HUES6 (cell line): ENCODE measurements at regions not wholly inside any gene's neighbourhood (a gene's known extent, or its start where the extent isn't known, plus 50 kb on each side); places are given as distances from the start of the nearest gene placed in this dataset.

Experiments
- H3K27ac ChIP-seq: 2 replicates; pipeline ENCODE4 v1.7.0; 2013; ENCODE audit warnings: low read depth, mild to moderate bottlenecking, low read length, inconsistent platforms
- H3K27me3 ChIP-seq: 2 replicates; pipeline ENCODE4 v1.6.1; 2013; ENCODE audit warnings: low read length; ENCODE audit not compliant: control insufficient read depth, insufficient read depth
- H3K36me3 ChIP-seq: 2 replicates; pipeline ENCODE4 v1.6.1; 2013; ENCODE audit warnings: low read length; ENCODE audit not compliant: control insufficient read depth, insufficient read depth
- H3K4me1 ChIP-seq: 2 replicates; pipeline ENCODE4 v1.6.1; 2013; ENCODE audit warnings: low read length; ENCODE audit not compliant: control insufficient read depth, insufficient read depth
- H3K4me3 ChIP-seq: 2 replicates; pipeline ENCODE4 v1.5.1; 2013; ENCODE audit warnings: low read depth, low read length
- H3K9ac ChIP-seq: one replicate; pipeline ENCODE4 v1.6.1; 2013; ENCODE audit warnings: mild to moderate bottlenecking, low read length
- H3K9me3 ChIP-seq: 2 replicates; pipeline ENCODE4 v1.6.1; 2013; ENCODE audit warnings: low read depth, low read length; ENCODE audit not compliant: control insufficient read depth, insufficient read depth

DNA sequence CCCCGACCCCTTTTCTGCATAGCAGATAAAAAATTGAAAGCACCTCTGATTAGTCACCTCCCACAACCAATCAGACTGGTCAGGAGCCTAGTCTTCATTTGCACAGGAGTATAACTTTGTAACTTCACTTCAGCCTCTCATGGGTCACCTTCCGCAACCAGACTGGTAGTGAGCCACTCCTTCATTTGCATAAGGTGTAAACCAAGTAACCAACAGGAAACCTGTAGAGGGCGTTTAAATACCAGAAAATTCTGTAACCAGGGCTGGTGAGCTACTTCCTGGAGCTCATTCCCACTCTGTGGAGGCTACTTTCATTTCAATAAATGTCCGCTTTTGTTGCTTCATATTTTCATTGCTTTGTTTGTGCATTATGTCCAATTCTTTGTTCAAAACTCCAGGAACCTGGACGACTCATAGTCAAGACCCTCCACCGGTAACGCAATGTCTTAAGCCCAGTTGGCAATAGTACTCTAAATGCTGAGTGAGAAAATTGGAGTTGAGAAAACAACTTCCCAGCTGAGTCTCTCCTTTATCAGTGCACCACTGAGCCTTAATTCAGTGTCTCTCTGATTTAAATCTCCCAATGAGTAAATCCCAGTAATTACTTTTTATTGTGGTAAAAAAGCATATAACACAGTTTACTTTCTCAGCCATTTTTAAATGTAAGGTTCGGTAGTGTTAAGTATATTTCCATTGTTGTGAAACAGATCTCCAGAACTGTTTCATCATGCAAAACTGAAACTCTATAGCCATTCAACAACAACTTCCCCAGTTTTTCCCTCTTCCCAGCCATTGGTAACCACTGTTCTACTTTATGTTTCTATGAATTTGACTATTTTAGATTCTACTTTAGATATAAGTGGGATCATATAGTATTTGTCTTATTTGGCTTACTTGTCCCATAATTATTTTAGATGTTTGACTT, 392.7 kb upstream of the SLC8A1 start:
- Histone ChIP-seq H3K9me3 (no peaks in the 10 kb centered on the region), H3K36me3 (no peaks in the 10 kb centered on the region), H3K4me3 (no peak overlapping the region), H3K9ac (no peak overlapping the region), H3K4me1 (peaks cover 3% of the 10 kb centered on the region; the same call in 1 of the 2 replicates), H3K27ac (no peak overlapping the region), H3K27me3 (no peaks in the 10 kb centered on the region)

DNA sequence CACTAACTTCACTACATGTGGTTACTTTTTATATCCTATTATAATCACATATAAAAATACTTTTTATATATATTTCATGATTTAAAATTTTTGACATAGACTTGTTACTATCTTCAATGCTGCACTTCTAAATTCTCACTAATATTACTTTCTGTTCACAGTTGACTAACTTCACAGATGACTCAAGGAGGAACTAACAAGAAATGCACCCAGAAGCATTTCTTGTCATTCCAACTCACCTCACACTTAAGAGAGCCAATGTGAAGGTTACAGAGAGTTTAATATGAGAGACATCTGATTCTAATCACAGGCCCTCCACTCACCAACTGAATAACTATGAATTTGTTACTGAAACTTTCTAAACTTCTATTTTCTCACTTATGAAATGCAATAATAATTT, 399.8 kb upstream of the SLC8A1 start:
- no peaks in the 10 kb centered on the region for H3K4me1 ChIP-seq
- H3K36me3 ChIP-seq, result no peaks in the 10 kb centered on the region

DNA sequence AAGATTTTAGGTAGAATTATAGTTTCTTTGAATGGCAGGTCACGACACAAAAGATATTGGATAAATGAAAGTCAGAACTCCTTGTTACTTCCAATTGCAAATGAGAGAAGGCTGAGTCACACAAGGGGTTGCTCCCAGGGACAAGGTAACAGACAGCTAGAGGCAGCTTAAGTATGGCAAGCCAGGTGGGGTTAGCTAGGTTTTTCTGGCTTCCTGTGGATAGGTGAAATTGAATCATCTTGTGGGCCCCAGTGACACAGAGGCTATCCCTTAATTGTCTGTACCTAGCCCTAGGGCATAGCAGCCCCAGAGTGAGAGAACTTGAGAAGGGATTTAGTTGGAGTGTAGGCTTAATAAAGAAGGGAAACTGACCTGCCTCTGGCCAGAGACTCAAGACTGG, 407.7 kb upstream of the SLC8A1 start:
- Histone ChIP-seq H3K36me3 (no peaks in the 10 kb centered on the region), H3K27ac (no peak overlapping the region), H3K4me1 (peaks cover 9% of the 10 kb centered on the region; the same call in 1 of the 2 replicates), H3K27me3 (no peaks in the 10 kb centered on the region), H3K9ac (no peak overlapping the region), H3K9me3 (no peaks in the 10 kb centered on the region), H3K4me3 (no peak overlapping the region)

More for the DNA sequence above, 399.8 kb upstream of the SLC8A1 start:
- no peak overlapping the region for H3K9ac ChIP-seq
- no peak overlapping the region for H3K27ac ChIP-seq
- no peaks in the 10 kb centered on the region for H3K9me3 ChIP-seq
- no peaks in the 10 kb centered on the region for H3K27me3 ChIP-seq
- no peak overlapping the region for H3K4me3 ChIP-seq

DNA sequence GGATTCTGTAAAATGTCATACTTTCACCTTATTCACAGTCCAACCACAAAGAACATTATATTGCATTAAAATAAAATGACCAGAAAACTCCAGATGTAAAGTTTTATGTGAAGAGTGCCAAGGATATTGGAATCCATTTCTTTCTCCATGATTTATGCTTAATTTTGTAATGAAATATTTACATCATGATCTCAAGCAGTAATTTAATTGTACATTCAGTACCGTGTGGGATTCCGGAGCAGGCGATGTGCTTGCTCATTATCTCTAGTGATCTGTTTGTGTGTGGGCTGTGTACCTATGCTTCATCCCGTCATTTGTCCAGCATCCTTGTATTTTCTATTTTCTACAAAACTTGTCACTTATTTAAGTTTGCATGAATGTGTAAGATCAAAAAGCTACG, 415.9 kb upstream of the SLC8A1 start:
- H3K9ac ChIP-seq, result no peak overlapping the region
- no peaks in the 10 kb centered on the region for H3K9me3 ChIP-seq
- H3K4me1 ChIP-seq, result no peaks in the 10 kb centered on the region
- H3K36me3 ChIP-seq, result no peaks in the 10 kb centered on the region
- no peak overlapping the region for H3K27ac ChIP-seq
- H3K27me3 ChIP-seq, result no peaks in the 10 kb centered on the region
- no peak overlapping the region for H3K4me3 ChIP-seq

DNA sequence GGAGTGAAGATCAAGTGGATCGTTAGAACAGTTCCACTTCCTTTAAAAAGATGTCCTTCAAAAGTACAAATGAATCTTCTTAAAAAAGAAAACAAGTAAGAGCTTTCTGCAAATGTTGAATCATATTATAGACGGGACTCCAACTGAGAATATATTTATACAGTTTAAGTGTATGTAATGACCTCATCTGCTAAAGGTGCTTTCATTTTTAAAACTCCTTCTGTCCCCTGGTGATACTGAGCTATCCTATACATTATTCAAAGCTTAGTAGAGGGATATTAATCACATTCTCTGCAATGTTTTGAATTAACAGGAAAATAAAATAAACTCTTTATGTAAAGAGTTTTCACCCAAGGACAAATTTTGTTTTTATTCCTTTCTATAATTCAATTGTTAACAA, 420.7 kb upstream of the SLC8A1 start:
- H3K4me1 ChIP-seq, result no peaks in the 10 kb centered on the region
- no peaks in the 10 kb centered on the region for H3K36me3 ChIP-seq
- no peaks in the 10 kb centered on the region for H3K27me3 ChIP-seq
- no peak overlapping the region for H3K4me3 ChIP-seq
- H3K9me3 ChIP-seq, result no peaks in the 10 kb centered on the region
- H3K9ac ChIP-seq, result no peak overlapping the region
- H3K27ac ChIP-seq, result no peak overlapping the region

DNA sequence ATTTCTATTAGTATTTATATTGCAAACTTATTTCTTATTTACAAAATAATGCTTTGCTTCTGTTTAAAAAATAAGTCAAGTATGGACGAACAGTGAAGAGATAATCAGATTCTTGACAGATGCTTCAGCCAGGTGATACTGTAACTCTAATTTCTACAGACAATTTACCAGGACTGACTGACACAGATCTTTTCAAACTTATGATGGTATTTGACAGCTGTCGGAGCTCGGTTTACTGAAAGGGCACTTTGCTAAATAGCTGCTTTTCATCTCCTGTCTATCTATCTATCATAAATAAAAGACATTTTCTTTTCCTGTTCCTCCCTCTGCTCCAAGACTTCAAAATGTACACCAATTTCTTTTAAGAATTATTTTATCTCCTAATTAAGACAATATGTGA, 422.5 kb upstream of the SLC8A1 start:
- H3K9me3 ChIP-seq, result no peaks in the 10 kb centered on the region
- H3K9ac ChIP-seq, result no peak overlapping the region
- no peaks in the 10 kb centered on the region for H3K4me1 ChIP-seq
- H3K27me3 ChIP-seq, result no peaks in the 10 kb centered on the region
- no peak overlapping the region for H3K27ac ChIP-seq
- no peaks in the 10 kb centered on the region for H3K36me3 ChIP-seq
- no peak overlapping the region for H3K4me3 ChIP-seq

DNA sequence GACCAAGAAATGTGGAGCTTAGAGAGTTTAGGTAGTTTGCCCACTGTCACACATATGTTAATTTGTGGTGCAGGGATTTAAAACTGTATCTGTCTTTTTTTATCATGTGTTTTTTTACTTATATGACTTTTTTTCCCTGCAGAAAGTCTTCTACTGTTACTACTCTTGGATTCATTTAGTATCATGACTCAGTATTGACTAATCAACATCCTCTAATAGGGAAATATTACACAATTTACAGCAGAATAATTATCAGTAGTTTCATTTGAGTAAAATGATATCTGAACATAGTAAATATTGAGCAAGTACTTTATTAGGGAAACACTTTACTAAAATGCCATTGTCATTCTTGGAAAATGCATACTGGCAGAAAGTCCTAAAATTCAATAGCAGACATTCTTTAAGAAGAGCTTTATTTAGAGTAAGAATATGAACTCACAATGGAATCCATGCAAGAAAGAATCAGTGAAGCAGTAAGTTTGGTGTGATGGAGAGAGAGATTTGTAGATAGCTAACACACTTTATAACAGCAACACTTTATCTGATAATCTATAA, 425.9 kb upstream of the SLC8A1 start:
- Histone ChIP-seq H3K4me3 (no peak overlapping the region), H3K27me3 (no peaks in the 10 kb centered on the region), H3K36me3 (no peaks in the 10 kb centered on the region), H3K27ac (no peak overlapping the region), H3K4me1 (no peaks in the 10 kb centered on the region), H3K9me3 (no peaks in the 10 kb centered on the region), H3K9ac (no peak overlapping the region)

DNA sequence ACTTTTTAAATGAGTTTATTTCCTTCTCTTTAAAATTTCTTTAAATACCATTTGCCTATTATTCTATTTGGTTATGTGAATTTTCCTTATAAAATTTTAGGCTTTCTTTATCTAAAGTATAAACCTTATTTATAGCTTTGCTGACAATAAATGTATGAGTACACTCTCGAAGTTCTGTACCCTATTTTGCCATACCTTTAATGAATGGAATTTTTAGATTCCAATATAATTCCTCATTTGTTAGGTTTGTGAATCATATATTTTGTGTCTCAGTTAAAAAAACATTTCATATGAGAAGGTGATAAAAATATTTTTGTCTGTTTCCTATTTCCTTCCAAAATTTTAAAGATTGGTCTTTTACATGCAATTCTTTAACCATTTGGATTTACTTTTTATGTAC, 427.4 kb upstream of the SLC8A1 start:
- Histone ChIP-seq H3K27me3 (no peaks in the 10 kb centered on the region), H3K4me1 (no peaks in the 10 kb centered on the region), H3K9ac (no peak overlapping the region), H3K4me3 (no peak overlapping the region), H3K9me3 (no peaks in the 10 kb centered on the region), H3K36me3 (no peaks in the 10 kb centered on the region), H3K27ac (no peak overlapping the region)

DNA sequence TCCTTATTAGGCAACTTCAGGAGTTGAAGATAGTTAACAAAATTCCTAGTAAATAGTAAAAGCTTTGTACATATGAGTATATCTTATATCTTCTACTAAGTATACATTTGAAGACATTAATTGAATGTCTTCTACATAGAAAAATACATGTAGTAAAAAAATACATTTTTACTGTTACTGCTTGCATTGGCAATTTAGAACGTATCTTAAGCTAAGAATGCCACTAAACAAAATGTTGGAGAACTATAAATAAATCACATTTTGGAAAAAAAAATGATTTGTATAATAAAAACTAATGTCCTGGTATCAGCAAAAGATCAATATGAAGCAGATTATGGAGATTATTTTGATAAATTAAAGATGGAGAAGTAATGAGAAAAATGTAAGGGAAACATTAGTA, 434.2 kb upstream of the SLC8A1 start:
- Histone ChIP-seq H3K9me3 (peaks cover 22% of the 10 kb centered on the region), H3K9ac (no peak overlapping the region), H3K4me3 (no peak overlapping the region), H3K27ac (no peak overlapping the region), H3K27me3 (no peaks in the 10 kb centered on the region), H3K36me3 (no peaks in the 10 kb centered on the region), H3K4me1 (no peaks in the 10 kb centered on the region)

DNA sequence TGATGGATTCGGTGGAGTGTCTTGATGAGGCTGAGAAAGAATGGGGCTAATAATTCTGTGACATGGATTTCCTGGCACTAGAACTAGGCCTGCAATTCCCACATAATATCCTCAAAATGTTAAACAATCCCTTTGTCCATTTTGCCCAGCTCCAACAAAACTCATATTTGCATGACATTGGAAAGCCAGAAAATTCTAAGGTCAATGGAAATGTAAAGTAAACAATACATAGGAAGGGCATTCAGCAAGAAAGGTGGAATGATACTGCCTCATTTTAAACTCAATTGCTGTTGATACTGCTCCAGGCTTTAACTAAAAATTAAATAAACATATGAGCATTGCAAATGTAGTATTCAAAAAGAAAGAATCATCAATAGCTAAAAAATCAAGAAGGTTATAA, 434.8 kb upstream of the SLC8A1 start:
- no peak overlapping the region for H3K9ac ChIP-seq
- no peaks in the 10 kb centered on the region for H3K27me3 ChIP-seq
- no peak overlapping the region for H3K27ac ChIP-seq
- H3K4me3 ChIP-seq, result no peak overlapping the region
- H3K36me3 ChIP-seq, result no peaks in the 10 kb centered on the region
- H3K4me1 ChIP-seq, result no peaks in the 10 kb centered on the region
- peaks cover 22% of the 10 kb centered on the region for H3K9me3 ChIP-seq

DNA sequence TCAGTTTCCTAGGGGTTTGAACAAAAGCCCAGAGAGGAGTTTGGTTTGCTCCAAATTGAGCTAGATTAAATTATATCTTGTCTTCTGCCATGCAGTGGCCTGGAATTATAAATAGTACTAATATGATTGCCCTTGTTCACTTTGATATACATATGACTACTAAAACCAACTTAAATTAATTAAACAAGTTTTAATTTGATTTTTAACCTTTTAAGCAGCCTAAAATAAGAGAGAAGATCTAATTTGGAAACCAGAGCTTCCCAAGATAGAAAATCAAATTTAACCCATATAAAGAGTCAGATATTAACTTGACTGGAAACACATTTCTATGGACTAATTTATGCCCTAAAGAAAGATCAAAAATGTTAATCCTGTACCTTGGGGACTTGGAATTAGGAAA, 444.5 kb upstream of the SLC8A1 start:
- H3K27me3 ChIP-seq, result no peaks in the 10 kb centered on the region
- no peaks in the 10 kb centered on the region for H3K4me1 ChIP-seq
- H3K9me3 ChIP-seq, result no peaks in the 10 kb centered on the region
- no peak overlapping the region for H3K4me3 ChIP-seq
- H3K9ac ChIP-seq, result no peak overlapping the region
- H3K27ac ChIP-seq, result no peak overlapping the region
- no peaks in the 10 kb centered on the region for H3K36me3 ChIP-seq
